AG04449 (cell line): ENCODE measurements at regions not wholly inside any gene's neighbourhood (a gene's known extent, or its start where the extent isn't known, plus 50 kb on each side); places are given as distances from the start of the nearest gene placed in this dataset.

Experiments
- CTCF ChIA-PET: fragments of 350-600 bp; formaldehyde crosslinking; extraction: SDS; loops from one replicate; lab custom pipeline; 2021; ENCODE audit warnings: antibody characterized with exemption; lab: Yijun Ruan, JAX
- POLR2A ChIA-PET: fragments of 400-600, 350-600 bp; formaldehyde crosslinking; extraction: SDS; loops from one replicate; lab custom pipeline; 2020; ENCODE audit warnings: antibody characterized with exemption, inconsistent platforms; lab: Yijun Ruan, JAX
- DNase-seq: peaks from one replicate; pipeline ENCODE4 v3.0.0-alpha.2; 2010; ENCODE audit warnings: low read depth, low spot score
- H3K4me3 ChIP-seq: 2 replicates; pipeline ENCODE4 v1.5.1; 2011; ENCODE audit warnings: low read depth, mild to moderate bottlenecking, control low read depth, low read length
- CTCF ChIP-seq: IDR thresholded peaks from one replicate; pipeline ENCODE4 v1.5.1; 2011; ENCODE audit warnings: mild to moderate bottlenecking, moderate library complexity, low read length, control low read depth, inconsistent platforms; ENCODE audit not compliant: insufficient read depth; ENCODE audit errors: missing control alignments

- no peak for DNase-seq
- ChIA-PET POLR2A (no interaction called here), CTCF (interaction anchor here (0.7 to 6.6 kb wide), 13 partner anchors 10 to 1289 kb away, joined by 3 to 72 read pairs (median 4); no protein-coding TSS in a partner anchor)
- no peak overlapping the region for H3K4me3 ChIP-seq
- no peak for TF ChIP-seq CTCF
Measured at GRCh38 chr12:92650228-92650822, 52.5 kb upstream of the PLEKHG7 start.

- CTCF ChIA-PET: interaction anchor here (0.5 to 6.6 kb wide), 29 partner anchors 9 to 1293 kb away, joined by 3 to 72 read pairs (median 4); partner anchors contain the start of gene BTG1
- POLR2A ChIA-PET: no interaction called here
- DNase-seq: peak; percentile 60
- peak; percentile 74 for TF ChIP-seq CTCF
- no peak overlapping the region for H3K4me3 ChIP-seq
Measured at GRCh38 chr12:92649511-92650227, 53.1 kb upstream of the PLEKHG7 start.

- H3K4me3 ChIP-seq: no peak overlapping the region
- TF ChIP-seq CTCF: no peak
- ChIA-PET CTCF (interaction anchor here (0.6 to 6.6 kb wide), 24 partner anchors 10 to 1292 kb away, joined by 3 to 72 read pairs (median 4); partner anchors contain the start of gene BTG1), POLR2A (no interaction called here)
- no peak for DNase-seq
Measured at GRCh38 chr12:92648242-92649031, 54.4 kb upstream of the PLEKHG7 start.

- no peak overlapping the region for H3K4me3 ChIP-seq
- POLR2A ChIA-PET: no interaction called here
- no peak for TF ChIP-seq CTCF
- CTCF ChIA-PET: interaction anchor here (1.2 kb wide), 1 partner anchor 9 kb away, joined by 4 read pairs; no protein-coding TSS in a partner anchor
- no peak for DNase-seq
Measured at GRCh38 chr12:92641291-92641690, 61.5 kb upstream of the PLEKHG7 start.

GRCh38 chr12:92640691-92641090 is 62.1 kb upstream of the PLEKHG7 start:
- TF ChIP-seq CTCF: no peak
- no peak overlapping the region for H3K4me3 ChIP-seq
- ChIA-PET CTCF (interaction anchor here (1.2 kb wide), 1 partner anchor 9 kb away, joined by 4 read pairs; no protein-coding TSS in a partner anchor), POLR2A (no interaction called here)
- no peak for DNase-seq
